GM23338 (cell line): ENCODE measurements at regions not wholly inside any gene's neighbourhood (a gene's known extent, or its start where the extent isn't known, plus 50 kb on each side); places are given as distances from the start of the nearest gene placed in this dataset.
"Not testable (repeated sequence)": the region's sequence is repeated elsewhere in the genome, so short reads cannot be mapped to it uniquely, and the experiment has no call there.

Experiments
- ATAC-seq: fragments of 200-7000 bp; cut with Tn5 transposase; 3 replicates; pipeline ENCODE4 v1.9.1; 2020
- DNase-seq: peaks from one replicate; pipeline ENCODE4 v3.0.0-alpha.2; 2015; ENCODE audit warnings: low spot score
- H2AFZ ChIP-seq: fragments of 200-600 bp; sonication (generic); 2 replicates; pipeline ENCODE4 v1.8.0; 2016; ENCODE audit warnings: antibody characterized with exemption, mild to moderate bottlenecking, moderate library complexity
- H3F3A ChIP-seq: fragments of 200-600 bp; sonication (generic); replicated peaks from 2 replicates; pipeline ENCODE4 v1.8.0; 2017; ENCODE audit warnings: antibody characterized with exemption, mixed run types, low read depth
- H3K27ac ChIP-seq: fragments of 200-600 bp; sonication (generic); 2 replicates; pipeline ENCODE4 v1.6.1; 2016; ENCODE audit warnings: low read depth
- H3K27me3 ChIP-seq: fragments of 200-600 bp; sonication (generic); 2 replicates; pipeline ENCODE4 v1.8.0; 2016; ENCODE audit warnings: mild to moderate bottlenecking, mixed run types, moderate library complexity; ENCODE audit not compliant: insufficient read depth
- H3K36me3 ChIP-seq: fragments of 200-600 bp; sonication (generic); 2 replicates; pipeline ENCODE4 v1.8.0; 2016; ENCODE audit warnings: mild to moderate bottlenecking; ENCODE audit not compliant: insufficient read depth
- H3K4me1 ChIP-seq: fragments of 200-600 bp; sonication (generic); 2 replicates; pipeline ENCODE4 v1.8.0; 2016; ENCODE audit warnings: mild to moderate bottlenecking, moderate library complexity; ENCODE audit not compliant: insufficient read depth
- H3K4me2 ChIP-seq: fragments of 200-600 bp; sonication (generic); 2 replicates; pipeline ENCODE4 v1.7.1; 2017; ENCODE audit warnings: mixed run types
- H3K4me3 ChIP-seq: fragments of 200-600 bp; sonication (generic); 2 replicates; pipeline ENCODE4 v1.6.1; 2016; ENCODE audit warnings: mixed run types
- H3K79me2 ChIP-seq: fragments of 200-600 bp; sonication (generic); replicated peaks from 2 replicates; pipeline ENCODE4 v1.8.0; 2017; ENCODE audit warnings: mild to moderate bottlenecking; ENCODE audit not compliant: insufficient read depth
- H3K9me2 ChIP-seq: fragments of 200-600 bp; sonication (generic); 2 replicates; pipeline ENCODE4 v1.8.0; 2017; ENCODE audit not compliant: insufficient read depth
- H4K20me1 ChIP-seq: fragments of 200-600 bp; sonication (generic); replicated peaks from 2 replicates; pipeline ENCODE4 v1.8.0; 2017; ENCODE audit warnings: mild to moderate bottlenecking; ENCODE audit not compliant: insufficient read depth
- H3K27ac Mint-ChIP-seq: 2 replicates; pipeline ENCODE4 v1.8.0; 2020; ENCODE audit warnings: inconsistent platforms, mild to moderate bottlenecking, moderate library complexity, mixed read lengths
- H3K27me3 Mint-ChIP-seq: 3 replicates; pipeline ENCODE4 v1.8.0; 2022; ENCODE audit warnings: low read depth, mild to moderate bottlenecking, moderate library complexity, mixed read lengths, inconsistent platforms; ENCODE audit not compliant: insufficient read depth, poor library complexity
- H3K36me3 Mint-ChIP-seq: 3 replicates; pipeline ENCODE4 v1.8.0; 2021; ENCODE audit warnings: low read depth, mild to moderate bottlenecking, inconsistent platforms, moderate library complexity, mixed read lengths
- H3K4me1 Mint-ChIP-seq: 3 replicates; pipeline ENCODE4 v1.8.0; 2020; ENCODE audit warnings: mild to moderate bottlenecking, inconsistent platforms, mixed read lengths
- H3K4me3 Mint-ChIP-seq: 3 replicates; pipeline ENCODE4 v1.8.0; 2021; ENCODE audit warnings: moderate library complexity, mild to moderate bottlenecking, inconsistent platforms, mixed read lengths
- H3K9me3 Mint-ChIP-seq: 3 replicates; pipeline ENCODE4 v1.8.0; 2020; ENCODE audit warnings: moderate library complexity, mild to moderate bottlenecking, inconsistent platforms, mixed read lengths
- CREB1 ChIP-seq: fragments of 250-450 bp; sonication (Bioruptor Pico); IDR thresholded peaks from 2 replicates; pipeline ENCODE4 v1.5.0; 2020; ENCODE audit warnings: low read depth, mild to moderate bottlenecking, moderate library complexity
- CTCF ChIP-seq, 2 experiments: fragments of 200-600 bp in 1 of 2; sonication (generic) in 1 of 2; conservative IDR thresholded peaks; 2 replicates each; pipeline versions ENCODE4 v1.5.1 to v1.6.1; 2016 to 2017; ENCODE audit warnings: antibody characterized with exemption in 2 of 2, low read depth in 2 of 2, mild to moderate bottlenecking in 2 of 2, moderate library complexity in 1 of 2
- EZH2phosphoT487 ChIP-seq: fragments of 200-600 bp; sonication (generic); IDR thresholded peaks from one replicate; pipeline ENCODE4 v1.8.1; 2018; ENCODE audit warnings: antibody characterized with exemption; ENCODE audit not compliant: unreplicated experiment
- JUNB ChIP-seq: IDR thresholded peaks from one replicate; pipeline ENCODE4 v1.6.1; 2016; ENCODE audit warnings: antibody characterized with exemption; ENCODE audit not compliant: unreplicated experiment
- POLR2AphosphoS5 ChIP-seq: IDR thresholded peaks from 2 replicates; pipeline ENCODE4 v1.6.1; 2016; ENCODE audit warnings: antibody characterized with exemption, low read depth
- REST ChIP-seq: IDR thresholded peaks from one replicate; pipeline ENCODE4 v1.6.1; 2018; ENCODE audit warnings: antibody characterized with exemption; ENCODE audit not compliant: unreplicated experiment
- STAT1 ChIP-seq: IDR thresholded peaks from one replicate; pipeline ENCODE4 v1.6.1; 2016; ENCODE audit warnings: antibody characterized with exemption; ENCODE audit not compliant: unreplicated experiment
- ZNF114 ChIP-seq: fragments of 250-450 bp; sonication (Bioruptor Pico); IDR thresholded peaks from 2 replicates; pipeline ENCODE4 v1.5.0; 2020; ENCODE audit warnings: mild to moderate bottlenecking, moderate library complexity
- ZNF331 ChIP-seq: fragments of 250-450 bp; sonication (Bioruptor Pico); IDR thresholded peaks from 2 replicates; pipeline ENCODE4 v1.5.0; 2020; ENCODE audit warnings: low read depth, mild to moderate bottlenecking, moderate library complexity

GRCh38 chr12:131575371-131575770, 135.5 kb upstream of the SFSWAP start:
- ATAC-seq = no peak
- H3K4me1 Mint-ChIP-seq = no peaks in the 10 kb centered on the region
- no peaks in the 10 kb centered on the region for H3K36me3 ChIP-seq

GRCh38 chr12:131576734-131577133, 134.2 kb upstream of the SFSWAP start:
- H3K27ac Mint-ChIP-seq, H3K36me3 ChIP-seq, H3K4me3 ChIP-seq, DNase-seq, H3K4me1 ChIP-seq, H3K4me1 Mint-ChIP-seq, ATAC-seq, H3K4me3 Mint-ChIP-seq, H3K79me2 ChIP-seq, H3K9me2 ChIP-seq, H4K20me1 ChIP-seq, H3K27ac ChIP-seq, H2AFZ ChIP-seq, H3K4me2 ChIP-seq, H3K27me3 ChIP-seq, H3F3A ChIP-seq: not testable (repeated sequence)
- H3K27me3 Mint-ChIP-seq = peaks cover 20% of the 10 kb centered on the region
- H3K36me3 Mint-ChIP-seq = peaks cover 20% of the 10 kb centered on the region
- peaks cover 46% of the 10 kb centered on the region for H3K9me3 Mint-ChIP-seq

More at GRCh38 chr12:131575371-131575770, 135.5 kb upstream of the SFSWAP start:
- no peaks in the 10 kb centered on the region for H3K9me2 ChIP-seq
- Mint-ChIP-seq H3K9me3 (peaks cover 46% of the 10 kb centered on the region), H3K36me3 (peaks cover 20% of the 10 kb centered on the region), H3K27ac (no peak overlapping the region), H3K27me3 (peaks cover 23% of the 10 kb centered on the region), H3K4me3 (no peak overlapping the region)
- H3K79me2 ChIP-seq = no peaks in the 10 kb centered on the region
- no peak overlapping the region for H2AFZ ChIP-seq
- no peak overlapping the region for H3K4me3 ChIP-seq
- H3K4me2 ChIP-seq = no peak overlapping the region
- H3K4me1 ChIP-seq = no peaks in the 10 kb centered on the region
- DNase-seq = no peak
- H3K27ac ChIP-seq = no peak overlapping the region
- H3K27me3 ChIP-seq = no peaks in the 10 kb centered on the region
- no peak for TF ChIP-seq STAT1
- TF ChIP-seq ZNF114 (CRISPR knock-in tag) = no peak
- no peak for TF ChIP-seq CREB1 (CRISPR knock-in tag)
- no peak for TF ChIP-seq POLR2AphosphoS5
- no peak for TF ChIP-seq JUNB
- TF ChIP-seq CTCF (conservative IDR thresholded peaks at IDR 0.05; ENCODE audit: low read depth in 2 of 2) = no peak
- H4K20me1 ChIP-seq = no peaks in the 10 kb centered on the region
- no peaks in the 10 kb centered on the region for H3F3A ChIP-seq

- Histone ChIP-seq H3K9me2 (no peaks in the 10 kb centered on the region), H3K27ac (no peak overlapping the region), H3K4me3 (no peak overlapping the region), H2AFZ (no peak overlapping the region), H3K79me2 (no peaks in the 10 kb centered on the region), H4K20me1 (no peaks in the 10 kb centered on the region), H3K36me3 (no peaks in the 10 kb centered on the region), H3F3A (no peaks in the 10 kb centered on the region), H3K27me3 (no peaks in the 10 kb centered on the region), H3K4me2 (no peak overlapping the region), H3K4me1 (no peaks in the 10 kb centered on the region)
- no peak for DNase-seq
- H3K27me3 Mint-ChIP-seq = peaks cover 20% of the 10 kb centered on the region
- ATAC-seq = no peak
- no peak overlapping the region for H3K4me3 Mint-ChIP-seq
- H3K36me3 Mint-ChIP-seq = peaks cover 20% of the 10 kb centered on the region
- peaks cover 49% of the 10 kb centered on the region for H3K9me3 Mint-ChIP-seq
- no peaks in the 10 kb centered on the region for H3K4me1 Mint-ChIP-seq
- TF ChIP-seq STAT1 = no peak
- no peak for TF ChIP-seq REST
- TF ChIP-seq ZNF331 (CRISPR knock-in tag) = no peak
- TF ChIP-seq POLR2AphosphoS5 = no peak
- TF ChIP-seq EZH2phosphoT487 = no peak
- no peak overlapping the region for H3K27ac Mint-ChIP-seq
Measured at GRCh38 chr12:131577766-131578165, 133.1 kb upstream of the SFSWAP start.
